HFFc6 (cell line): ENCODE measurements at regions not wholly inside any gene's neighbourhood (a gene's known extent, or its start where the extent isn't known, plus 50 kb on each side); places are given as distances from the start of the nearest gene placed in this dataset.

ENCODE experiments used
- DNase-seq: peaks from one replicate; pipeline ENCODE4 v3.0.0-alpha.2; 2018
- H3K27ac Mint-ChIP-seq: 2 replicates; pipeline ENCODE4 v1.8.0; 2020; ENCODE audit warnings: mild to moderate bottlenecking, mixed read lengths
- H3K27me3 Mint-ChIP-seq: 2 replicates; pipeline ENCODE4 v1.8.0; 2021; ENCODE audit warnings: mild to moderate bottlenecking, moderate library complexity, mixed read lengths; ENCODE audit not compliant: insufficient read depth
- H3K36me3 Mint-ChIP-seq: 2 replicates; pipeline ENCODE4 v1.8.0; 2021; ENCODE audit warnings: low read depth, mixed read lengths
- H3K4me1 Mint-ChIP-seq: 2 replicates; pipeline ENCODE4 v1.8.0; 2020; ENCODE audit warnings: low read depth, mixed read lengths
- H3K4me3 Mint-ChIP-seq: 2 replicates; pipeline ENCODE4 v1.8.0; 2020; ENCODE audit warnings: mild to moderate bottlenecking, moderate library complexity, mixed read lengths
- H3K9me3 Mint-ChIP-seq: 2 replicates; pipeline ENCODE4 v1.8.0; 2020; ENCODE audit warnings: mild to moderate bottlenecking, mixed read lengths
- CTCF ChIP-seq: fragments of 200-600 bp; sonication (generic); IDR thresholded peaks from 2 replicates; pipeline ENCODE4 v1.5.0; 2021; ENCODE audit warnings: antibody characterized with exemption, mild to moderate bottlenecking

- Mint-ChIP-seq H3K36me3 (no peaks in the 10 kb centered on the region), H3K4me1 (no peaks in the 10 kb centered on the region), H3K9me3 (no peaks in the 10 kb centered on the region), H3K4me3 (no peak overlapping the region), H3K27me3 (peaks cover 3% of the 10 kb centered on the region), H3K27ac (no peak overlapping the region)
- TF ChIP-seq CTCF: no peak
- DNase-seq: no peak
These were observed 115.3 kb upstream of the SOX9 start for GRCh38 chr17:72005332-72006163.

- H3K27me3 Mint-ChIP-seq: peaks cover 8% of the 10 kb centered on the region
- TF ChIP-seq CTCF: no peak
- no peak overlapping the region for H3K4me3 Mint-ChIP-seq
- DNase-seq: no peak
- H3K36me3 Mint-ChIP-seq: no peaks in the 10 kb centered on the region
- H3K27ac Mint-ChIP-seq: no peak overlapping the region
- no peaks in the 10 kb centered on the region for H3K9me3 Mint-ChIP-seq
- H3K4me1 Mint-ChIP-seq: no peaks in the 10 kb centered on the region
These were observed 112.5 kb upstream of the SOX9 start for GRCh38 chr17:72008236-72008876.

- no peaks in the 10 kb centered on the region for H3K36me3 Mint-ChIP-seq
- H3K27me3 Mint-ChIP-seq: peaks cover 6% of the 10 kb centered on the region; the same call in 1 of the 2 replicates
- H3K27ac Mint-ChIP-seq: no peak overlapping the region
- H3K4me1 Mint-ChIP-seq: no peaks in the 10 kb centered on the region
- no peak for DNase-seq
- H3K9me3 Mint-ChIP-seq: no peaks in the 10 kb centered on the region
- no peak overlapping the region for H3K4me3 Mint-ChIP-seq
- no peak for TF ChIP-seq CTCF
These were observed 109.3 kb upstream of the SOX9 start for GRCh38 chr17:72011561-72011960.

- Mint-ChIP-seq H3K27me3 (peaks cover 3% of the 10 kb centered on the region; the same call in 1 of the 2 replicates), H3K9me3 (no peaks in the 10 kb centered on the region), H3K36me3 (no peaks in the 10 kb centered on the region), H3K27ac (no peak overlapping the region), H3K4me1 (no peaks in the 10 kb centered on the region), H3K4me3 (no peak overlapping the region)
- no peak for TF ChIP-seq CTCF
- DNase-seq: no peak
These were observed 99.3 kb upstream of the SOX9 start for GRCh38 chr17:72021417-72022041.

- Mint-ChIP-seq H3K36me3 (no peaks in the 10 kb centered on the region), H3K27ac (no peak overlapping the region), H3K27me3 (peaks cover 3% of the 10 kb centered on the region; the same call in 1 of the 2 replicates), H3K9me3 (no peaks in the 10 kb centered on the region), H3K4me3 (no peak overlapping the region), H3K4me1 (no peaks in the 10 kb centered on the region)
- no peak for DNase-seq
- no peak for TF ChIP-seq CTCF
These were observed 98.2 kb upstream of the SOX9 start for GRCh38 chr17:72022328-72023275.
